Testis (tissue), 2 donors: ENCODE measurements at regions not wholly inside any gene's neighbourhood (a gene's known extent, or its start where the extent isn't known, plus 50 kb on each side); places are given as distances from the start of the nearest gene placed in this dataset.

ENCODE experiments used
- POLR2A ChIP-seq: fragments of 450-650 bp; IDR thresholded peaks from one replicate; pipeline ENCODE4 v1.6.1; 2017; ENCODE audit warnings: antibody characterized with exemption, mild to moderate bottlenecking, moderate library complexity
- TF ChIP-seq, protein P1 (sequence below), 3 experiments: fragments of 450-650 bp in 2 of 3; fragments of 200-600 bp in 1 of 3; sonication (generic) in 1 of 3; IDR thresholded peaks; one replicate each; pipeline ENCODE4 v1.5.1; 2016 to 2019; ENCODE audit warnings: antibody characterized with exemption in 3 of 3, mild to moderate bottlenecking in 2 of 3, moderate library complexity in 1 of 3

DNA sequence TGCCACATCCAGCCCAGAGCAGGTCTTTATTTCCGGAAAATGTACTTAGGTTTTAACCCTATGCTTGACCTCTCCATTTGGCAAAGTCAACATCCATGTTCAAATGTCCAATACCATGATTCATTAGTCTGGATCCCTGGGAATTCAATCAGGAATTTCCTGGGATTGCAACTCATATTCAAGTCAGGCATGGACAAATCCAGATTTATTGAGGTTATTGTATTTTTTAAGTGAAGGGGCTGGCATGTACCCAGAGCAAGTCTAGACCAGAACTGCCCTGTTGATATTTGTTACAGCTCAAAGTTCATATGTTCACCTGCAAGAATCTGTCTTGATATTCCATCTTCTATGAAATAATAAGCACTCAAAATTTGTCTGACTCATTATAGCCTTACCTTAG is 521.1 kb downstream of the ADGRL2 start:
- TF ChIP-seq, protein P1, sequence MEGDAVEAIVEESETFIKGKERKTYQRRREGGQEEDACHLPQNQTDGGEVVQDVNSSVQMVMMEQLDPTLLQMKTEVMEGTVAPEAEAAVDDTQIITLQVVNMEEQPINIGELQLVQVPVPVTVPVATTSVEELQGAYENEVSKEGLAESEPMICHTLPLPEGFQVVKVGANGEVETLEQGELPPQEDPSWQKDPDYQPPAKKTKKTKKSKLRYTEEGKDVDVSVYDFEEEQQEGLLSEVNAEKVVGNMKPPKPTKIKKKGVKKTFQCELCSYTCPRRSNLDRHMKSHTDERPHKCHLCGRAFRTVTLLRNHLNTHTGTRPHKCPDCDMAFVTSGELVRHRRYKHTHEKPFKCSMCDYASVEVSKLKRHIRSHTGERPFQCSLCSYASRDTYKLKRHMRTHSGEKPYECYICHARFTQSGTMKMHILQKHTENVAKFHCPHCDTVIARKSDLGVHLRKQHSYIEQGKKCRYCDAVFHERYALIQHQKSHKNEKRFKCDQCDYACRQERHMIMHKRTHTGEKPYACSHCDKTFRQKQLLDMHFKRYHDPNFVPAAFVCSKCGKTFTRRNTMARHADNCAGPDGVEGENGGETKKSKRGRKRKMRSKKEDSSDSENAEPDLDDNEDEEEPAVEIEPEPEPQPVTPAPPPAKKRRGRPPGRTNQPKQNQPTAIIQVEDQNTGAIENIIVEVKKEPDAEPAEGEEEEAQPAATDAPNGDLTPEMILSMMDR (IDR thresholded peaks at IDR 0.05), result no peak
- TF ChIP-seq POLR2A, result no peak
